Lower leg skin (tissue), 3 donors: ENCODE measurements at regions not wholly inside any gene's neighbourhood (a gene's known extent, or its start where the extent isn't known, plus 50 kb on each side); places are given as distances from the start of the nearest gene placed in this dataset.

Experiments
- POLR2A ChIP-seq, 2 donors: fragments of 450-650 bp; IDR thresholded peaks; one replicate each; pipeline ENCODE4 v1.6.1; 2016 to 2017; ENCODE audit warnings: antibody characterized with exemption in 2 of 2, mild to moderate bottlenecking in 1 of 2, moderate library complexity in 1 of 2
- TF ChIP-seq, protein P1 (sequence below), 3 donors: fragments of 450-650 bp; IDR thresholded peaks; one replicate each; pipeline ENCODE4 v1.5.1; 2016; ENCODE audit warnings: antibody characterized with exemption in 3 of 3, mild to moderate bottlenecking in 3 of 3, moderate library complexity in 2 of 3

DNA sequence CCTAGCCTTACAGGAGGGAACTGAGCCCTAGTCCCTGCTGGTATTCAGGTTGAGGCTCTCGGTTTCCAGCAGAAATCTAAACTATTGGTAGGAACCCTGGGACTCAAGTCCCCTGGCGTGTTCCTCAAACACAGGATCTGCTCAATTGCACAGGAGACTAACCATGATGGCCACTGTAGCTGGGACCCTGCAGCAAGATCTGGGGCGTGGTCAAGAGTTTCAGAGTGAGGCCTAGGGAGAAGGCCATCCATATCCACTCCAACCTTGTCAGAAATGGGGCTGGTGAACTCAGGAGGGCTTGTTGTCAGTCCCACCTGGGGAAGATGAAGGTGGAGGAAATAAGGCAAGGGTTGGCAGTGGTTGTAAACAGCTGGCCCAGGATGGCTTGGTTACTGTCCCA lies 49.9 kb upstream of the PAX6 start:
- TF ChIP-seq, protein P1, sequence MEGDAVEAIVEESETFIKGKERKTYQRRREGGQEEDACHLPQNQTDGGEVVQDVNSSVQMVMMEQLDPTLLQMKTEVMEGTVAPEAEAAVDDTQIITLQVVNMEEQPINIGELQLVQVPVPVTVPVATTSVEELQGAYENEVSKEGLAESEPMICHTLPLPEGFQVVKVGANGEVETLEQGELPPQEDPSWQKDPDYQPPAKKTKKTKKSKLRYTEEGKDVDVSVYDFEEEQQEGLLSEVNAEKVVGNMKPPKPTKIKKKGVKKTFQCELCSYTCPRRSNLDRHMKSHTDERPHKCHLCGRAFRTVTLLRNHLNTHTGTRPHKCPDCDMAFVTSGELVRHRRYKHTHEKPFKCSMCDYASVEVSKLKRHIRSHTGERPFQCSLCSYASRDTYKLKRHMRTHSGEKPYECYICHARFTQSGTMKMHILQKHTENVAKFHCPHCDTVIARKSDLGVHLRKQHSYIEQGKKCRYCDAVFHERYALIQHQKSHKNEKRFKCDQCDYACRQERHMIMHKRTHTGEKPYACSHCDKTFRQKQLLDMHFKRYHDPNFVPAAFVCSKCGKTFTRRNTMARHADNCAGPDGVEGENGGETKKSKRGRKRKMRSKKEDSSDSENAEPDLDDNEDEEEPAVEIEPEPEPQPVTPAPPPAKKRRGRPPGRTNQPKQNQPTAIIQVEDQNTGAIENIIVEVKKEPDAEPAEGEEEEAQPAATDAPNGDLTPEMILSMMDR (IDR thresholded peaks at IDR 0.05) = no peak
- no peak for TF ChIP-seq POLR2A (IDR thresholded peaks at IDR 0.05)
